Transverse colon (tissue), 3 donors: ENCODE measurements at regions not wholly inside any gene's neighbourhood (a gene's known extent, or its start where the extent isn't known, plus 50 kb on each side); places are given as distances from the start of the nearest gene placed in this dataset.

ENCODE experiments used
- CTCF ChIP-seq, 5 experiments: fragments of 200-600 bp in 3 of 5; fragments of 450-650 bp in 2 of 5; sonication (generic) in 3 of 5; IDR thresholded peaks; 1 replicate in 2 of 5; 2 replicates in 3 of 5; pipeline ENCODE4 v1.5.1; 2016 to 2017; ENCODE audit warnings: antibody characterized with exemption in 5 of 5, inconsistent platforms in 3 of 5, mild to moderate bottlenecking in 2 of 5, moderate library complexity in 1 of 5
- POLR2A ChIP-seq: fragments of 450-650 bp; IDR thresholded peaks from one replicate; pipeline ENCODE4 v1.6.1; 2016; ENCODE audit warnings: antibody characterized with exemption, mild to moderate bottlenecking, moderate library complexity

- TF ChIP-seq POLR2A (no peak), CTCF (IDR thresholded peaks at IDR 0.05) (no peak)
Observed at GRCh38 chr3:163315786-163316185, 1762.5 kb downstream of the SI start.
